NCI-H82 treated with DMSO at 0.1 percent for 48 hours (cell line): ENCODE measurements at regions not wholly inside any gene's neighbourhood (a gene's known extent, or its start where the extent isn't known, plus 50 kb on each side); places are given as distances from the start of the nearest gene placed in this dataset.

Source experiments
- DNase-seq: peaks from one replicate; lab custom pipeline; 2025; ENCODE audit not compliant: unreplicated experiment; lab: John Stamatoyannopoulos, UW

GRCh38 chr12:58131986-58132755 is 190.8 kb downstream of the ATP23 start:
- no peak for DNase-seq

GRCh38 chr12:58138424-58138823 is 197.1 kb downstream of the ATP23 start:
- DNase-seq = no peak

- DNase-seq = no peak
Measured at GRCh38 chr12:58139894-58140293, 198.5 kb downstream of the ATP23 start.

- DNase-seq = no peak
Measured at GRCh38 chr12:58140395-58140794, 199.0 kb downstream of the ATP23 start.

GRCh38 chr12:58142991-58143390 is 201.6 kb downstream of the ATP23 start:
- no peak for DNase-seq

GRCh38 chr12:58143498-58143995 is 202.2 kb downstream of the ATP23 start:
- no peak for DNase-seq

- no peak for DNase-seq
Measured at GRCh38 chr12:58148405-58148804, 207.0 kb downstream of the ATP23 start.

- DNase-seq = no peak
Measured at GRCh38 chr12:58148976-58149375, 207.6 kb downstream of the ATP23 start.

- no peak for DNase-seq
Measured at GRCh38 chr12:58154359-58154758, 213.0 kb downstream of the ATP23 start.

GRCh38 chr12:58156697-58157096 is 215.3 kb downstream of the ATP23 start:
- no peak for DNase-seq

- no peak for DNase-seq
Measured at GRCh38 chr12:58159941-58160340, 218.6 kb downstream of the ATP23 start.

- no peak for DNase-seq
Measured at GRCh38 chr12:58161773-58162172, 220.4 kb downstream of the ATP23 start.

GRCh38 chr12:58163021-58163420 is 221.7 kb downstream of the ATP23 start:
- DNase-seq = no peak

GRCh38 chr12:58166643-58167042 is 225.3 kb downstream of the ATP23 start:
- no peak for DNase-seq

- DNase-seq = no peak
Measured at GRCh38 chr12:58167622-58168021, 226.3 kb downstream of the ATP23 start.

- no peak for DNase-seq
Measured at GRCh38 chr12:58169826-58170225, 228.5 kb downstream of the ATP23 start.

- DNase-seq = no peak
Measured at GRCh38 chr12:58171914-58172313, 230.5 kb downstream of the ATP23 start.

GRCh38 chr12:58172433-58173073 is 231.2 kb downstream of the ATP23 start:
- DNase-seq = no peak

GRCh38 chr12:58174316-58174715 is 232.9 kb downstream of the ATP23 start:
- DNase-seq = no peak

GRCh38 chr12:58176296-58176869 is 235.0 kb downstream of the ATP23 start:
- peak; percentile 5 for DNase-seq

- no peak for DNase-seq
Measured at GRCh38 chr12:58177366-58177765, 236.0 kb downstream of the ATP23 start.

GRCh38 chr12:58184212-58184611 is 242.8 kb downstream of the ATP23 start:
- no peak for DNase-seq
